Upper lobe of left lung (tissue), 6 donors: ENCODE measurements at regions not wholly inside any gene's neighbourhood (a gene's known extent, or its start where the extent isn't known, plus 50 kb on each side); places are given as distances from the start of the nearest gene placed in this dataset.

Experiments
- ATAC-seq, 2 donors: fragments of 200-7000 bp; cut with Tn5 transposase; one replicate each; pipeline ENCODE4 v1.9.1; 2022; ENCODE audit warnings: mild to moderate bottlenecking in 2 of 2, moderate library complexity in 2 of 2; ENCODE audit not compliant: low FRiP score in 2 of 2
- DNase-seq, 2 donors: peaks; one replicate each; pipeline ENCODE4 v3.0.0-alpha.2; 2019 to 2020
- H3K27ac ChIP-seq, 4 donors: fragments of 200-600 bp; sonication (generic); one replicate each; pipeline ENCODE4 v1.5.1; 2016 to 2019
- H3K27me3 ChIP-seq, 4 donors: fragments of 200-600 bp; sonication (generic); one replicate each; pipeline ENCODE4 v1.5.1; 2017 to 2019
- H3K36me3 ChIP-seq, 4 donors: fragments of 200-600 bp; sonication (generic); one replicate each; pipeline ENCODE4 v1.5.1; 2016 to 2019
- H3K4me1 ChIP-seq, 4 donors: fragments of 200-600 bp; sonication (generic); one replicate each; pipeline ENCODE4 v1.5.1; 2018 to 2019
- H3K4me3 ChIP-seq, 4 donors: fragments of 200-600 bp; sonication (generic); one replicate each; pipeline ENCODE4 v1.5.1; 2017 to 2019; ENCODE audit warnings: mild to moderate bottlenecking in 2 of 4, moderate library complexity in 1 of 4
- H3K9me3 ChIP-seq, 4 donors: fragments of 200-600 bp; sonication (generic); one replicate each; pipeline ENCODE4 v1.5.1; 2018 to 2019
- CTCF ChIP-seq, 6 experiments: fragments of 450-650 bp in 4 of 6; fragments of 200-600 bp in 2 of 6; sonication (generic) in 2 of 6; IDR thresholded peaks; one replicate each; pipeline ENCODE4 v1.5.1; 2016 to 2019; ENCODE audit warnings: antibody characterized with exemption in 6 of 6
- EP300 ChIP-seq, 4 donors: sonication (generic); formaldehyde crosslinking; IDR thresholded peaks; one replicate each; pipeline ENCODE4 v1.5.1; 2017; ENCODE audit warnings: antibody characterized with exemption in 4 of 4, control low read depth in 2 of 4
- POLR2A ChIP-seq, 4 donors: fragments of 450-650 bp; IDR thresholded peaks; one replicate each; pipeline ENCODE4 v1.5.1; 2016 to 2017; ENCODE audit warnings: antibody characterized with exemption in 4 of 4, mild to moderate bottlenecking in 2 of 4
- POLR2AphosphoS5 ChIP-seq, 2 donors: sonication (generic); formaldehyde crosslinking; IDR thresholded peaks; one replicate each; pipeline ENCODE4 v1.5.1; 2017; ENCODE audit warnings: antibody characterized with exemption in 2 of 2
- WGBS, 2 donors: methylation state at CpG; one replicate each; pipeline ENCODE4 v1.1.5; 2017 to 2018; 5-methylcytosine and 5-hydroxymethylcytosine counted together
- donor health status: DM: no; HTN: no; CAD: no; lungs with moderate emphysema.
- donor health status: DM: no; HTN: yes; CAD: no; lungs with severe emphysema.

- no peak for TF ChIP-seq CTCF (IDR thresholded peaks at IDR 0.05)
- no peak for TF ChIP-seq POLR2AphosphoS5 (IDR thresholded peaks at IDR 0.05)
- H3K4me1 ChIP-seq: peaks cover 0 to 5% (median 1%) of the 10 kb centered on the region in 4 donors
- H3K9me3 ChIP-seq: no peaks in the 10 kb centered on the region
- DNase-seq (no peak), ATAC-seq (no peak)
- 94 to 96% methylated on average over 3 of the region's 3 CpGs for WGBS, 2 donors
- H3K4me3 ChIP-seq: no peak overlapping the region
- no peak overlapping the region for H3K27ac ChIP-seq
- no peaks in the 10 kb centered on the region for H3K36me3 ChIP-seq
- H3K27me3 ChIP-seq: no peaks in the 10 kb centered on the region
These were observed 101.8 kb downstream of the TPRA1 start for GRCh38 chr3:127488740-127489139.

- Histone ChIP-seq H3K27ac (no peak overlapping the region), H3K4me1 (peaks cover 0 to 11% (median 1%) of the 10 kb centered on the region in 4 donors), H3K4me3 (no peak overlapping the region), H3K36me3 (no peaks in the 10 kb centered on the region), H3K9me3 (no peaks in the 10 kb centered on the region), H3K27me3 (no peaks in the 10 kb centered on the region)
- no peak for DNase-seq
- ATAC-seq: no peak
- WGBS, 2 donors: 77 to 80% methylated on average over 4 to 8 of the region's 8 CpGs
- TF ChIP-seq POLR2A (IDR thresholded peaks at IDR 0.05) (no peak), POLR2AphosphoS5 (IDR thresholded peaks at IDR 0.05) (no peak), CTCF (IDR thresholded peaks at IDR 0.05) (no peak), EP300 (IDR thresholded peaks at IDR 0.05) (no peak)
These were observed 102.3 kb downstream of the TPRA1 start for GRCh38 chr3:127488141-127488672.

GRCh38 chr3:127487196-127487595, 103.3 kb downstream of the TPRA1 start:
- Histone ChIP-seq H3K27me3 (no peaks in the 10 kb centered on the region), H3K9me3 (no peaks in the 10 kb centered on the region), H3K4me1 (peaks cover 0 to 13% (median 1%) of the 10 kb centered on the region in 4 donors), H3K4me3 (no peak overlapping the region), H3K36me3 (no peaks in the 10 kb centered on the region), H3K27ac (no peak overlapping the region)
- DNase-seq (no peak), ATAC-seq (no peak)
- TF ChIP-seq POLR2AphosphoS5 (IDR thresholded peaks at IDR 0.05) (no peak), EP300 (IDR thresholded peaks at IDR 0.05) (no peak)
- 90 to 93% methylated on average over 7 of the region's 7 CpGs for WGBS, 2 donors

- no peak for DNase-seq
- H3K9me3 ChIP-seq: no peaks in the 10 kb centered on the region
- 85 to 92% methylated on average over 4 to 10 of the region's 10 CpGs for WGBS, 2 donors
- H3K27me3 ChIP-seq: no peaks in the 10 kb centered on the region
- no peak for ATAC-seq
- no peaks in the 10 kb centered on the region for H3K36me3 ChIP-seq
- H3K4me1 ChIP-seq: peaks cover 0 to 13% (median 3%) of the 10 kb centered on the region in 4 donors
- H3K27ac ChIP-seq: no peak overlapping the region
- TF ChIP-seq POLR2A (IDR thresholded peaks at IDR 0.05) (no peak), POLR2AphosphoS5 (IDR thresholded peaks at IDR 0.05) (no peak), EP300 (IDR thresholded peaks at IDR 0.05) (no peak), CTCF (IDR thresholded peaks at IDR 0.05) (no peak)
- H3K4me3 ChIP-seq: no peak overlapping the region
These were observed 104.1 kb downstream of the TPRA1 start for GRCh38 chr3:127486321-127486944.

- Histone ChIP-seq H3K4me1 (peaks cover 3 to 13% (median 7%) of the 10 kb centered on the region in 4 donors), H3K27me3 (no peaks in the 10 kb centered on the region), H3K27ac (no peak overlapping the region), H3K9me3 (no peaks in the 10 kb centered on the region), H3K4me3 (no peak overlapping the region), H3K36me3 (no peaks in the 10 kb centered on the region)
- no peak for TF ChIP-seq EP300 (IDR thresholded peaks at IDR 0.05)
- no peak for TF ChIP-seq CTCF (IDR thresholded peaks at IDR 0.05)
- TF ChIP-seq POLR2A (IDR thresholded peaks at IDR 0.05): no peak
- no peak for TF ChIP-seq POLR2AphosphoS5 (IDR thresholded peaks at IDR 0.05)
- WGBS, 2 donors: 76 to 82% methylated on average over 6 to 8 of the region's 8 CpGs
- no peak for DNase-seq
- ATAC-seq: no peak
These were observed 105.0 kb downstream of the TPRA1 start for GRCh38 chr3:127485396-127486170.
